ENCODE measurements at regions not wholly inside any gene's neighbourhood (a gene's known extent, or its start where the extent isn't known, plus 50 kb on each side); places are given as distances from the start of the nearest gene placed in this dataset.

GRCh38 chr5:10839118-10839517, 78.1 kb upstream of the DAP start:
- intact Hi-C loops (cut with micrococcal nuclease) = no loop called here
- H3K79me2 ChIP-seq (ENCODE audit: control insufficient read depth, insufficient read depth, low read length) = no peaks in the 10 kb centered on the region
- no peak overlapping the region for H3K9ac ChIP-seq (ENCODE audit: low read length)
- H2AFZ ChIP-seq (ENCODE audit: insufficient read depth, low read depth, low read length, poor library complexity, severe bottlenecking) = no peak overlapping the region
- ChIA-PET CTCF (no interaction called here), POLR2A (no interaction called here)
- no peaks in the 10 kb centered on the region for H3K27me3 ChIP-seq (replicated peaks in 1 of 4; ENCODE audit: control extremely low read depth in 1 of 4, control insufficient read depth in 3 of 4, insufficient read depth in 4 of 4, low read length in 3 of 4)
- DNase-seq = no peak
- H3K27ac Mint-ChIP-seq = no peak overlapping the region
- H3K36me3 ChIP-seq (replicated peaks in 1 of 2; ENCODE audit: control extremely low read depth in 1 of 2, control insufficient read depth in 1 of 2, extremely low read depth in 1 of 2, insufficient read depth in 2 of 2, low read length in 1 of 2) = no peaks in the 10 kb centered on the region
- no peaks in the 10 kb centered on the region for H3K4me1 Mint-ChIP-seq
- H3K27ac ChIP-seq (ENCODE audit: low read length in 2 of 2) = no peak overlapping the region
- no peak overlapping the region for H3K4me3 Mint-ChIP-seq
- TF ChIP-seq CTCF (IDR thresholded peaks at IDR 0.05) (no peak), EZH2 (IDR thresholded peaks at IDR 0.05; ENCODE audit: borderline replicate concordance, insufficient read depth, low read depth, low read length, poor library complexity, severe bottlenecking) (no peak)
- no peak overlapping the region for H3K4me2 ChIP-seq (replicated peaks; ENCODE audit: low read depth, low read length, poor library complexity, severe bottlenecking)
- no peaks in the 10 kb centered on the region for H3K4me1 ChIP-seq (ENCODE audit: control insufficient read depth in 2 of 2, insufficient read depth in 2 of 2, low read length in 2 of 2)
- ATAC-seq (ENCODE audit: low read depth) = no peak
- peaks cover 15% of the 10 kb centered on the region for H3K27me3 Mint-ChIP-seq
- 90% methylated on average over 2 of the region's 3 CpGs for WGBS (ENCODE audit: insufficient coverage)
- no peak overlapping the region for H3K4me3 ChIP-seq (ENCODE audit: control extremely low read depth in 1 of 5, extremely low read depth in 1 of 5, insufficient read depth in 1 of 5, low read depth in 2 of 5, low read length in 4 of 5)
- H3K9me3 Mint-ChIP-seq (ENCODE audit: insufficient read depth) = no peaks in the 10 kb centered on the region
- peaks cover 0 to 9% (median 0%) of the 10 kb centered on the region in 3 donors for H3K9me3 ChIP-seq (ENCODE audit: control extremely low read depth in 1 of 3, control insufficient read depth in 2 of 3, insufficient read depth in 1 of 3, low read length in 2 of 3)
- no peaks in the 10 kb centered on the region for H4K20me1 ChIP-seq (ENCODE audit: control insufficient read depth, insufficient read depth, low read length, poor library complexity, severe bottlenecking)

- POLR2A ChIA-PET = no interaction called here
- H3K27me3 Mint-ChIP-seq = peaks cover 15% of the 10 kb centered on the region
Measured at GRCh38 chr5:10838038-10838437, 77.0 kb upstream of the DAP start.

More at GRCh38 chr5:10838038-10838437, 77.0 kb upstream of the DAP start:
- 56% methylated on average over 1 of the region's 5 CpGs for WGBS (ENCODE audit: insufficient coverage)
- Histone ChIP-seq H3K4me1 (ENCODE audit: control insufficient read depth in 2 of 2, insufficient read depth in 2 of 2, low read length in 2 of 2) (no peaks in the 10 kb centered on the region), H2AFZ (ENCODE audit: insufficient read depth, low read depth, low read length, poor library complexity, severe bottlenecking) (no peak overlapping the region), H3K9ac (ENCODE audit: low read length) (no peak overlapping the region), H3K4me2 (replicated peaks; ENCODE audit: low read depth, low read length, poor library complexity, severe bottlenecking) (no peak overlapping the region), H3K27ac (ENCODE audit: low read length in 2 of 2) (no peak overlapping the region), H3K79me2 (ENCODE audit: control insufficient read depth, insufficient read depth, low read length) (no peaks in the 10 kb centered on the region), H3K27me3 (replicated peaks in 1 of 4; ENCODE audit: control extremely low read depth in 1 of 4, control insufficient read depth in 3 of 4, insufficient read depth in 4 of 4, low read length in 3 of 4) (no peaks in the 10 kb centered on the region), H3K36me3 (replicated peaks in 1 of 2; ENCODE audit: control extremely low read depth in 1 of 2, control insufficient read depth in 1 of 2, extremely low read depth in 1 of 2, insufficient read depth in 2 of 2, low read length in 1 of 2) (no peaks in the 10 kb centered on the region), H4K20me1 (ENCODE audit: control insufficient read depth, insufficient read depth, low read length, poor library complexity, severe bottlenecking) (no peaks in the 10 kb centered on the region), H3K4me3 (ENCODE audit: control extremely low read depth in 1 of 5, extremely low read depth in 1 of 5, insufficient read depth in 1 of 5, low read depth in 2 of 5, low read length in 4 of 5) (no peak overlapping the region), H3K9me3 (ENCODE audit: control extremely low read depth in 1 of 3, control insufficient read depth in 2 of 3, insufficient read depth in 1 of 3, low read length in 2 of 3) (no peaks in the 10 kb centered on the region)
- no peak overlapping the region for H3K27ac Mint-ChIP-seq
- H3K4me1 Mint-ChIP-seq = no peaks in the 10 kb centered on the region
- CTCF ChIA-PET = no interaction called here
- no peak for TF ChIP-seq EZH2 (IDR thresholded peaks at IDR 0.05; ENCODE audit: borderline replicate concordance, insufficient read depth, low read depth, low read length, poor library complexity, severe bottlenecking)
- TF ChIP-seq CTCF (IDR thresholded peaks at IDR 0.05) = no peak
- intact Hi-C loops (cut with micrococcal nuclease) = no loop called here
- no peaks in the 10 kb centered on the region for H3K9me3 Mint-ChIP-seq (ENCODE audit: insufficient read depth)
- DNase-seq = no peak
- no peak overlapping the region for H3K4me3 Mint-ChIP-seq
- ATAC-seq (ENCODE audit: low read depth) = no peak
